ENCODE measurements at regions not wholly inside any gene's neighbourhood (a gene's known extent, or its start where the extent isn't known, plus 50 kb on each side); places are given as distances from the start of the nearest gene placed in this dataset.

- no peaks in the 10 kb centered on the region for H3K36me3 Mint-ChIP-seq (ENCODE audit: low read depth, unreplicated experiment)
Measured at GRCh38 chr2:33917252-33917651, 318.2 kb upstream of the FAM98A start.

GRCh38 chr2:33913071-33913616 lies 314.0 kb upstream of the FAM98A start:
- H3K9me3 ChIP-seq (ENCODE audit: insufficient read depth, low read depth, low read length) = peaks cover 2% of the 10 kb centered on the region
- no peak overlapping the region for H3K4me2 ChIP-seq (ENCODE audit: low read length)
- no peak overlapping the region for H2AFZ ChIP-seq (ENCODE audit: low read depth, low read length)
- Mint-ChIP-seq H3K4me3 (ENCODE audit: unreplicated experiment) (no peak overlapping the region), H3K9me3 (ENCODE audit: unreplicated experiment) (peaks cover 2% of the 10 kb centered on the region), H3K27ac (ENCODE audit: unreplicated experiment) (no peak overlapping the region), H3K27me3 (ENCODE audit: low read depth, unreplicated experiment) (no peaks in the 10 kb centered on the region), H3K36me3 (ENCODE audit: low read depth, unreplicated experiment) (no peaks in the 10 kb centered on the region), H3K4me1 (ENCODE audit: low read depth, unreplicated experiment) (no peaks in the 10 kb centered on the region)
- no peak overlapping the region for H3K4me3 ChIP-seq (ENCODE audit: insufficient read depth, low read depth, low read length)
- H3K4me1 ChIP-seq (ENCODE audit: insufficient read depth, low read length) = no peaks in the 10 kb centered on the region
- TF ChIP-seq EZH2 (IDR thresholded peaks at IDR 0.05; ENCODE audit: insufficient read depth, low read length) (no peak), CTCF (IDR thresholded peaks at IDR 0.05; ENCODE audit: insufficient read depth, low read depth, low read length) (no peak)
- no peaks in the 10 kb centered on the region for H3K36me3 ChIP-seq (ENCODE audit: insufficient read depth, low read length)
- no peak for FAIRE-seq
- H3K27me3 ChIP-seq (ENCODE audit: insufficient read depth, low read length) = no peaks in the 10 kb centered on the region
- H3K27ac ChIP-seq (ENCODE audit: low read depth, low read length) = no peak overlapping the region
- no peaks in the 10 kb centered on the region for H3K79me2 ChIP-seq (ENCODE audit: insufficient read depth, low read length)
- no peak overlapping the region for H3K9ac ChIP-seq (ENCODE audit: low read length)
- no peaks in the 10 kb centered on the region for H4K20me1 ChIP-seq (ENCODE audit: insufficient read depth, low read length)
- no peak for DNase-seq (ENCODE audit: low read depth)

More at GRCh38 chr2:33917252-33917651, 318.2 kb upstream of the FAM98A start:
- no peak overlapping the region for H3K4me2 ChIP-seq (ENCODE audit: low read length)
- H3K27ac ChIP-seq (ENCODE audit: low read depth, low read length) = no peak overlapping the region
- Mint-ChIP-seq H3K27me3 (ENCODE audit: low read depth, unreplicated experiment) (peaks cover 3% of the 10 kb centered on the region), H3K9me3 (ENCODE audit: unreplicated experiment) (peaks cover 4% of the 10 kb centered on the region), H3K4me3 (ENCODE audit: unreplicated experiment) (no peak overlapping the region), H3K4me1 (ENCODE audit: low read depth, unreplicated experiment) (no peaks in the 10 kb centered on the region), H3K27ac (ENCODE audit: unreplicated experiment) (no peak overlapping the region)
- H3K4me3 ChIP-seq (ENCODE audit: insufficient read depth, low read depth, low read length) = no peak overlapping the region
- TF ChIP-seq EZH2 (IDR thresholded peaks at IDR 0.05; ENCODE audit: insufficient read depth, low read length) = no peak
- no peak for TF ChIP-seq CTCF (IDR thresholded peaks at IDR 0.05; ENCODE audit: insufficient read depth, low read depth, low read length)
- H3K9ac ChIP-seq (ENCODE audit: low read length) = no peak overlapping the region
- DNase-seq (ENCODE audit: low read depth) (no peak), FAIRE-seq (no peak)
- H3K27me3 ChIP-seq (ENCODE audit: insufficient read depth, low read length) = no peaks in the 10 kb centered on the region
- no peaks in the 10 kb centered on the region for H3K36me3 ChIP-seq (ENCODE audit: insufficient read depth, low read length)
- H3K4me1 ChIP-seq (ENCODE audit: insufficient read depth, low read length) = no peaks in the 10 kb centered on the region
- no peaks in the 10 kb centered on the region for H4K20me1 ChIP-seq (ENCODE audit: insufficient read depth, low read length)
- H3K9me3 ChIP-seq (ENCODE audit: insufficient read depth, low read depth, low read length) = no peaks in the 10 kb centered on the region
- H3K79me2 ChIP-seq (ENCODE audit: insufficient read depth, low read length) = no peaks in the 10 kb centered on the region
- no peak overlapping the region for H2AFZ ChIP-seq (ENCODE audit: low read depth, low read length)

GRCh38 chr2:33911327-33911726 lies 312.2 kb upstream of the FAM98A start:
- H3K79me2 ChIP-seq (ENCODE audit: insufficient read depth, low read length) = no peaks in the 10 kb centered on the region
- no peaks in the 10 kb centered on the region for H3K36me3 Mint-ChIP-seq (ENCODE audit: low read depth, unreplicated experiment)
- H4K20me1 ChIP-seq (ENCODE audit: insufficient read depth, low read length) = no peaks in the 10 kb centered on the region
- H3K9ac ChIP-seq (ENCODE audit: low read length) = no peak overlapping the region
- no peaks in the 10 kb centered on the region for H3K27me3 Mint-ChIP-seq (ENCODE audit: low read depth, unreplicated experiment)
- H3K9me3 ChIP-seq (ENCODE audit: insufficient read depth, low read depth, low read length) = peaks cover 2% of the 10 kb centered on the region
- H3K4me3 Mint-ChIP-seq (ENCODE audit: unreplicated experiment) = no peak overlapping the region
- DNase-seq (ENCODE audit: low read depth) = no peak
- no peak overlapping the region for H2AFZ ChIP-seq (ENCODE audit: low read depth, low read length)
- no peaks in the 10 kb centered on the region for H3K27me3 ChIP-seq (ENCODE audit: insufficient read depth, low read length)
- H3K4me1 Mint-ChIP-seq (ENCODE audit: low read depth, unreplicated experiment) = no peaks in the 10 kb centered on the region
- no peak overlapping the region for H3K4me3 ChIP-seq (ENCODE audit: insufficient read depth, low read depth, low read length)
- no peak overlapping the region for H3K27ac ChIP-seq (ENCODE audit: low read depth, low read length)
- H3K36me3 ChIP-seq (ENCODE audit: insufficient read depth, low read length) = no peaks in the 10 kb centered on the region
- TF ChIP-seq EZH2 (IDR thresholded peaks at IDR 0.05; ENCODE audit: insufficient read depth, low read length) = no peak
- TF ChIP-seq CTCF (IDR thresholded peaks at IDR 0.05; ENCODE audit: insufficient read depth, low read depth, low read length) = no peak
- no peak for FAIRE-seq
- H3K9me3 Mint-ChIP-seq (ENCODE audit: unreplicated experiment) = peaks cover 2% of the 10 kb centered on the region
- H3K4me2 ChIP-seq (ENCODE audit: low read length) = no peak overlapping the region
- no peaks in the 10 kb centered on the region for H3K4me1 ChIP-seq (ENCODE audit: insufficient read depth, low read length)
- no peak overlapping the region for H3K27ac Mint-ChIP-seq (ENCODE audit: unreplicated experiment)
